Astrocyte of the cerebellum (primary cell): ENCODE measurements at regions not wholly inside any gene's neighbourhood (a gene's known extent, or its start where the extent isn't known, plus 50 kb on each side); places are given as distances from the start of the nearest gene placed in this dataset.

Experiments used
- DNase-seq: peaks from one replicate; pipeline ENCODE4 v3.0.0-alpha.2; 2011; ENCODE audit warnings: low read depth
- H3K4me3 ChIP-seq: 2 replicates; pipeline ENCODE4 v1.5.1; 2011; ENCODE audit warnings: mild to moderate bottlenecking, low read depth, low read length, moderate library complexity
- in situ Hi-C: cut with HindIII; loops from 2 replicates; pipeline ENCODE4 v1.10.0; 2017; ENCODE audit warnings: low sequenced_read_pairs
- TF ChIP-seq, protein P1 (sequence below): IDR thresholded peaks from 2 replicates; pipeline ENCODE4 v1.5.1; 2012; ENCODE audit warnings: low read length, low read depth, moderate library complexity, mild to moderate bottlenecking; ENCODE audit errors: missing control alignments

DNA sequence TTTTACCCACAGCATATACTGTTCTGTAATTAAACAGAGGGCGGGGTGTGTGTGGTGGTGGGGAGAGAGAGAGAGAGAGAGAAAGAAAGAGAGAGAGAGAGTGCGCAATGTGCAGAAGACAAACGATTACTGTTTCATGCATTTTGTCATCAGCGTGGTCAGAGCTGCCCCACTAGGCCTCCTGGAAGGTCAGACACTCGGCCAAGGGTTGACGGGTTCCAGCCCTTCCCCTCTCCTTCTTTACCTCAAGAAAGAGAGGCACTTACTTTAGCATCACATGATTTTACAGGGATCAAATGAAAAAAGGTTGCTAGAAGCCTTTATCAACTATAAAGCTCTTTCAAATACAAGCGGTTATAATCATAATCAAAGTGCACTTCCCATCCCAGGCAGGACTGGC, 269.2 kb upstream of the SORL1-AS1 start:
- DNase-seq: no peak
- H3K4me3 ChIP-seq: peak overlapping the region; percentile 44
- in situ Hi-C loops: no loop called here
- TF ChIP-seq, protein P1, sequence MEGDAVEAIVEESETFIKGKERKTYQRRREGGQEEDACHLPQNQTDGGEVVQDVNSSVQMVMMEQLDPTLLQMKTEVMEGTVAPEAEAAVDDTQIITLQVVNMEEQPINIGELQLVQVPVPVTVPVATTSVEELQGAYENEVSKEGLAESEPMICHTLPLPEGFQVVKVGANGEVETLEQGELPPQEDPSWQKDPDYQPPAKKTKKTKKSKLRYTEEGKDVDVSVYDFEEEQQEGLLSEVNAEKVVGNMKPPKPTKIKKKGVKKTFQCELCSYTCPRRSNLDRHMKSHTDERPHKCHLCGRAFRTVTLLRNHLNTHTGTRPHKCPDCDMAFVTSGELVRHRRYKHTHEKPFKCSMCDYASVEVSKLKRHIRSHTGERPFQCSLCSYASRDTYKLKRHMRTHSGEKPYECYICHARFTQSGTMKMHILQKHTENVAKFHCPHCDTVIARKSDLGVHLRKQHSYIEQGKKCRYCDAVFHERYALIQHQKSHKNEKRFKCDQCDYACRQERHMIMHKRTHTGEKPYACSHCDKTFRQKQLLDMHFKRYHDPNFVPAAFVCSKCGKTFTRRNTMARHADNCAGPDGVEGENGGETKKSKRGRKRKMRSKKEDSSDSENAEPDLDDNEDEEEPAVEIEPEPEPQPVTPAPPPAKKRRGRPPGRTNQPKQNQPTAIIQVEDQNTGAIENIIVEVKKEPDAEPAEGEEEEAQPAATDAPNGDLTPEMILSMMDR: no peak

DNA sequence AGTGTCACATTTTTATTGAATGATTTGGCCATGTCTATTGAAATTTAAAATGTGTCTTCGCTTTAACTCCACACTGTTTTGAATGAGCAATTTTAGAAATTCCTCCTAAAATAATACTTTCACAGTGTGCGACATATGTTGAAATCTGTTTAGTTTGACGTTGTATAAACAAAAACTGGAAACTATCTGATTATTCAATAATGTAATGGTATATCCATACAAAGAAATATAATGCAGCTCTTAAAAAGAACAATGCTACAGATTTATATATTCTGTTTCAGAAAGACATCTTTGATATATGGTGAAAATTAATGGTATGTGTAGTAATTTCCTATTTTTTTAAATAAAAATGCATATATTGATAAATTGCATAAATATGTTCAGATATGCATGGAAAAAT, 268.7 kb upstream of the SORL1-AS1 start:
- TF ChIP-seq, protein P1: no peak
- no peak for DNase-seq
- in situ Hi-C loops: no loop called here

DNA sequence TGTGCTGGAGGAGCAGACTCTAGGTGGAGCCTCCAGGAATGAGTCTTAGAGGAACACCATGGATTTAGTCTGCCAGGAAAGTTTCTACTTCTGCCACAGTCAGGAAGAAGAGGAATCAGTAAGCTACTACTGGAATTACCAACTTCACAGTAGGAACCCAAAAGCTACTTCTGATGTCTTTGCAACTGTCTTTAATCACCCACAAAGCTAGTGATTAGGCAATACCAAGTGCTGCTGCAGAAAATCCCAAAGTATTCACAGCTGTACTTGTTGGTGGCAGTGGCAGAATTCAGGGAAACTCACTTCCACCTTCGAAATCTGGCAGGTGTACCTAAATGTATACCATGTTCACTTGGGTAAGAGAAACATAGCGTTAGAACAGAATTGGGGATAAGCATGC, 264.5 kb upstream of the SORL1-AS1 start:
- no peak overlapping the region for H3K4me3 ChIP-seq
- no peak for DNase-seq
- in situ Hi-C loops: no loop called here
- TF ChIP-seq, protein P1: no peak

More for the DNA sequence above, 268.7 kb upstream of the SORL1-AS1 start:
- H3K4me3 ChIP-seq: no peak overlapping the region

DNA sequence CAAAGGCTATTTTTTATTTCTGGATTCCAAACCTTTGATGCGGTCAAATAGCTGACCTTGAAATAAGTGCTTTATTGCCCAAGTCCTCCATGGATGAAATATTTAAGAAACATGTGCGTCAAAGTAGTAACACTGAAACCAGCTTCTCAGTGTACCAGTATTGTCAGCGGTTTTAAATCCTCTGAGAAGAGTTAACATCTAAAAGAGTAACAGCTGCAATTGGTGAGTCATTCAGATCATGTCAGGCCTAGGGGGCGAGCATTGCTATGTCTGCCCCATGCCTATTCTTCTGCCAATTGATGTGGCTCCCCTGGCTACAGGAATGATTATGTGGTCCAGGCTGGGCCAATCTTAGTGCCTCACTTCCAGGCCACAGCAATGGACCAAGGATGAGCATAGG, 263.3 kb upstream of the SORL1-AS1 start:
- in situ Hi-C loops: no loop called here
- TF ChIP-seq, protein P1: no peak
- H3K4me3 ChIP-seq: no peak overlapping the region
- peak; percentile 9 for DNase-seq

DNA sequence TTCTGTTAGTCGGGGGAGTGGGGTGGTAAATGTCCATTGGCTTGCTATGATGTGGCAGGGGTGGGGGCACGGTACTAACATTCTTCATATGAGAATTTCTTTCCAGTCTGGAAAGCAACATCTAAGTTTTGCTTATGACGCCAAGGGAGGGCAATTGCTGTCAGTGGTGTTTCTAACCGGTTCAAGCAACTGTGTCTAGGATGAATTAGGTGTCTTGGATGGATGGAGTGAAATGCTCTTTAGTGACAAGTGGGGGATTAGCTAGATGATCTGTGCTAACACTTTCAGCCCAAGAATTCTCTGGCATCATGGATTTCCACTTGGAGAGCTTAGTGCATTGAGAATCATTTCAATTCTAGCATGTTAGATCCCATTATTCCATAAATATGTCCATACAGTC, 262.6 kb upstream of the SORL1-AS1 start:
- no peak for DNase-seq
- H3K4me3 ChIP-seq: no peak overlapping the region
- TF ChIP-seq, protein P1: no peak
- in situ Hi-C loops: no loop called here

DNA sequence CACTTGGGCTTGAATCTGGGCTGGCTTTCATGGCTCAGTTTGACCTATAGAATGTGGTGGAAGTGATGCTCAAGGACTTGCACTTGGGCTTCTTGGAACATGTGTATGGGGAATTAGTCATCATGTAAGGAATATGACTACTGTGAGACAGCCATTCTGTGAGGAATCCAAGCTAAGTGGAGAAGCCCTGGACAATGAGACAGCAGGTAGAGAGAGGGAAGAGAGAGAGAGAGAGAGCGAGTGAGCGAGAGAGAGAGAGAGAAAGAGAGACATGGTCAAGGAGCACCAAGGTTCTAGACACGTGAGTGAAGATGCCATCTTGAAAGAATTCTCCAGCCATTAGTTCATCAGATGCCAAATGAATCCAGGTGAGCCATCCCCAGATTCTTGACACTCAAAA, 261.6 kb upstream of the SORL1-AS1 start:
- TF ChIP-seq, protein P1: no peak
- H3K4me3 ChIP-seq: no peak overlapping the region
- DNase-seq: no peak
- in situ Hi-C loops: no loop called here

DNA sequence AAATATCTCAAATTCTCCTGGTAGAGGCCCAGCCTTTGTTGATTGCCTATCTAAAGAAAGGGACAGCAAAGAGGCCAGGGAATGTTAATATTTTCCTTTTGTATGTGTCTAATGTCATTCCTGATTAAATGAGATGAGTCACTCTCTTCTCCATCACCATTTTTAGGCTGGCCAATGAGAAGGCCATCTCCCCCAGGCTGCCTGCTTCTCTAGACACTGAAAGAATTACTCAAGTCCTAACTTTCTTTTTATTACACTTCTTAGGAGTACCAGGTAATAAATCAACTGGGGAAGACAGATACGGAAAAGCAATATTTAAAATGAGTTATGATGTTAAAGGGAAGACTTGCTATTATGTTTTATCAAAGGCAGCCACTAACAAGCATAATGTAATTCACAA, 259.2 kb upstream of the SORL1-AS1 start:
- H3K4me3 ChIP-seq: no peak overlapping the region
- DNase-seq: no peak
- TF ChIP-seq, protein P1: no peak
- in situ Hi-C loops: no loop called here
